SK-N-SH (cell line): ENCODE measurements at regions not wholly inside any gene's neighbourhood (a gene's known extent, or its start where the extent isn't known, plus 50 kb on each side); places are given as distances from the start of the nearest gene placed in this dataset.

ENCODE experiments used
- POLR2AphosphoS5 ChIP-seq: IDR thresholded peaks from 2 replicates; pipeline ENCODE4 v1.6.1; 2012; ENCODE audit warnings: low read depth, low read length
- RAD21 ChIP-seq: IDR thresholded peaks from 2 replicates; pipeline ENCODE4 v1.6.1; 2012; ENCODE audit warnings: mild to moderate bottlenecking, low read length
- YY1 ChIP-seq: IDR thresholded peaks from 2 replicates; pipeline ENCODE4 v1.4.0; 2012; ENCODE audit warnings: low read depth, mild to moderate bottlenecking
- TF ChIP-seq, protein P1 (sequence below): fragments of 200-600 bp; sonication (generic); IDR thresholded peaks from 2 replicates; pipeline ENCODE4 v1.6.1; 2017; ENCODE audit warnings: antibody characterized with exemption, mild to moderate bottlenecking, moderate library complexity
- TF ChIP-seq, protein P2 (sequence below): IDR thresholded peaks from 2 replicates; pipeline ENCODE4 v1.4.0; 2012; ENCODE audit warnings: low read depth

DNA sequence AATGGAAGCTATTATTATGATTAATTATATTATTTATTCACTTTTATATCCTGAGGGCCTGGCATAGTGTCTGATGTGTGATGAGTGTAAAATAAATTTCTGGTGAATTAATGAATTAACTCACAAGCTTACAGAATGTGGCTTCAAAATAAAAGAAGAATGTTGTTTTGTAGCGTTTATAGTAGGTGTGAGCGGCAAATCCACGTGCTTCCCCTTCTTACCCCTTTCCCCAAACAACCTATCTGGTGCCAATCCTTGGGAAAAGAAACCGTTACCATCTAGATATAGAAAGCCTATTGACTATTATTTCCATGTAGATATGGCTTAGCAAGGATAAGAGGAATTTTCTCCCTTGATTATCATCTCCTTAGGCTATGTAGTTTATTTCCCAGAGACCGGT is 144.6 kb upstream of the CITED2 start:
- TF ChIP-seq POLR2AphosphoS5: no peak
- TF ChIP-seq, protein P1, sequence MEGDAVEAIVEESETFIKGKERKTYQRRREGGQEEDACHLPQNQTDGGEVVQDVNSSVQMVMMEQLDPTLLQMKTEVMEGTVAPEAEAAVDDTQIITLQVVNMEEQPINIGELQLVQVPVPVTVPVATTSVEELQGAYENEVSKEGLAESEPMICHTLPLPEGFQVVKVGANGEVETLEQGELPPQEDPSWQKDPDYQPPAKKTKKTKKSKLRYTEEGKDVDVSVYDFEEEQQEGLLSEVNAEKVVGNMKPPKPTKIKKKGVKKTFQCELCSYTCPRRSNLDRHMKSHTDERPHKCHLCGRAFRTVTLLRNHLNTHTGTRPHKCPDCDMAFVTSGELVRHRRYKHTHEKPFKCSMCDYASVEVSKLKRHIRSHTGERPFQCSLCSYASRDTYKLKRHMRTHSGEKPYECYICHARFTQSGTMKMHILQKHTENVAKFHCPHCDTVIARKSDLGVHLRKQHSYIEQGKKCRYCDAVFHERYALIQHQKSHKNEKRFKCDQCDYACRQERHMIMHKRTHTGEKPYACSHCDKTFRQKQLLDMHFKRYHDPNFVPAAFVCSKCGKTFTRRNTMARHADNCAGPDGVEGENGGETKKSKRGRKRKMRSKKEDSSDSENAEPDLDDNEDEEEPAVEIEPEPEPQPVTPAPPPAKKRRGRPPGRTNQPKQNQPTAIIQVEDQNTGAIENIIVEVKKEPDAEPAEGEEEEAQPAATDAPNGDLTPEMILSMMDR: no peak
- no peak for TF ChIP-seq RAD21
- TF ChIP-seq, protein P2, sequence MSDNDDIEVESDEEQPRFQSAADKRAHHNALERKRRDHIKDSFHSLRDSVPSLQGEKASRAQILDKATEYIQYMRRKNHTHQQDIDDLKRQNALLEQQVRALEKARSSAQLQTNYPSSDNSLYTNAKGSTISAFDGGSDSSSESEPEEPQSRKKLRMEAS: no peak
- no peak for TF ChIP-seq YY1
